GM12892 (cell line): ENCODE measurements at regions not wholly inside any gene's neighbourhood (a gene's known extent, or its start where the extent isn't known, plus 50 kb on each side); places are given as distances from the start of the nearest gene placed in this dataset.

ENCODE experiments used
- DNase-seq: peaks from one replicate; pipeline ENCODE4 v3.0.0; 2011; ENCODE audit not compliant: insufficient read length
- FAIRE-seq: peaks from 2 replicates; lab custom pipeline; 2011; peaks lifted over from hg19 to GRCh38; lab: Jason Lieb, UNC
- POLR2A ChIP-seq: IDR thresholded peaks from 2 replicates; pipeline ENCODE4 v1.6.1; 2011; ENCODE audit warnings: low read depth, low read length, control low read depth
- POLR2AphosphoS5 ChIP-seq: IDR thresholded peaks from 2 replicates; pipeline ENCODE4 v1.6.1; 2011; ENCODE audit warnings: low read depth, low read length, control low read depth
- TAF1 ChIP-seq: IDR thresholded peaks from 2 replicates; pipeline ENCODE4 v1.6.1; 2011; ENCODE audit warnings: low read depth, mild to moderate bottlenecking, control low read depth, low read length, borderline replicate concordance

DNA sequence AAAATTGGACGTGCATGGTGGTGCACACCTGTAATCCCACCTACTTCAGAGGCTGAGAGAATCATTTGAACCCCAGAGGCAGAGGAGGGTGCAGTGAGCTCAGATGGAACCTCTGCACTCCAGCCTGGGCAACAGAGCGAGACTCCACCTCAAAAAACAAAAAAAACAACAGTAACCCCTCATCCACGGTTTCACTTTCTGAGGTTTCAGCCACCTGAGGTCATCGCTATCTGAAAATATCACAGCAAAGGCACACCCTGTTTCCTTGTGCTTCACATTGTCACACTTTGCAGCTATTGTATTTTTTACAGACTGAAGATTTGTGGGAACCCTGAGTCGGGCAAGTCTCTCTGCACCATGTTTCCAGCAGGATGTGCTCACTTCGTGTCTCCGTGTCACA, 54.1 kb upstream of the FOXQ1 start:
- DNase-seq (no peak), FAIRE-seq (no peak)
- TF ChIP-seq TAF1 (no peak), POLR2A (no peak), POLR2AphosphoS5 (no peak)

DNA sequence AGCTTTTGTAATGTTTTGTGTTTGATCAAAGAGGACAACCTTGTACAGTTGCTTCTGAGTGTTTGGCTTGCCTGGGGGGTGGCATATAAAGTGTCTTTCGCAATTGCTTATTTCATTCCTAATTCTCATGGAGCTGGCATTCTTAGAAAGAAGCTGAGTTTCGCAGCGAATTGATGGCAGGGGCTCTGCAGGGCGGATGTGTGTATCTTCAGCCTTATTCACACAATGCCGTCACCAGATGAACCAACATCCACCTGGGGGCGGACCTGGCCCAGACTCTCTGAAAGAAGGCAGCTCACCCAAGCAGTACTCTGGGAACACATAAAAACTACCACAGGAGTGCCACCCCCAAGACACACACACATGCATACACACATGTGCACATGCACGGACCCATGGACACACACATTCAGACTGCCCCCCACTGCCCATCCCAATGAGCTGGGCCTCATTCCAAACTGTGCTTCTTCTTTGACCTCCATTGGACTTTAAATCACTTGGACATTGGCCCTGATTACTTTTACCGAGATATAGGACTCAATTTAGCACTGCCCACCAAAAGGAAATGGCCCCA, 55.4 kb upstream of the FOXQ1 start:
- no peak for FAIRE-seq
- DNase-seq = no peak
- no peak for TF ChIP-seq POLR2AphosphoS5
- no peak for TF ChIP-seq POLR2A
- no peak for TF ChIP-seq TAF1

- FAIRE-seq (no peak), DNase-seq (no peak)
- TF ChIP-seq POLR2AphosphoS5 (no peak), POLR2A (no peak), TAF1 (no peak)
These were observed 56.1 kb upstream of the FOXQ1 start for GRCh38 chr6:1255636-1256365.

DNA sequence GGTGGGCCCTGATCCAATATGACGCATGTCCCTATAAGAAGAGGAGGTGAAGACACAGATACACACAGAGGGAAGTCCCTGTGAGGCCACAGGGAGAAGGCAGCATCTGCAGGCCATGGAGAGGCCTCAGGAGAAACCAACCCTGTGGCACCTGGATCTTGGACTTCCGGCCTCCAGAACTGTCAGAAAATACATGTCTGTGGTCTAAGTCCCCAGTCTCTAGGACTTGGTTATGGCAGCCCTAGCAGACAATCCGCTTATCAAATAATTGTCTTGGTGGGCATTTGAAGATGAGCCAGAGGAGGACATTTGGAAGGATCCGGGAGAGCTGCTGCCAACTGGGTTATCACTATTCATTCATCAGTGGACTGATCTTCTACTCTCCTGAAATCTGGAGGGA, 57.6 kb upstream of the FOXQ1 start:
- no peak for DNase-seq
- no peak for FAIRE-seq
- no peak for TF ChIP-seq POLR2A
- TF ChIP-seq TAF1 = no peak
- TF ChIP-seq POLR2AphosphoS5 = no peak

DNA sequence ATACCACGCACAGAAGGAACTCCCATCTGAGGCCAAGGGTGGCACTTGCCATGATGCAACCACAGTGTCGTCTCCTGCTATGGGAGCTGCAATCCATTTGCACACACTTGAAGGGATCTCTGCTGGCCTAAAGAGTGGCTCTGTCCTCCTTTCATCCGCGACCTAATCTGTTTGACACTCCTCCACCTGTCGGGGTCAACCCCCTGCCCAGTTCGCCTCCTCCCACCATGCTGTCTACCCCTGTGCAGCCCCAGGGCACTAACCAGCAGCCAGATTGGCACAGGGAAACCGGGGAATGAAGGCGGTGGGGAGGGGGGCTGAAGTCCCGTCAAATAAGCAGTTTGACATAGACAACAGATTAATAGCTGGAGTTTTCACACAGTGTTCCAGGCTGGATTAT, 58.1 kb upstream of the FOXQ1 start:
- DNase-seq (no peak), FAIRE-seq (no peak)
- TF ChIP-seq POLR2AphosphoS5 (no peak), TAF1 (no peak), POLR2A (no peak)

- FAIRE-seq = no peak
- no peak for DNase-seq
- no peak for TF ChIP-seq POLR2A
- TF ChIP-seq POLR2AphosphoS5 = no peak
- TF ChIP-seq TAF1 = no peak
These were observed 60.4 kb upstream of the FOXQ1 start for GRCh38 chr6:1251198-1252155.

DNA sequence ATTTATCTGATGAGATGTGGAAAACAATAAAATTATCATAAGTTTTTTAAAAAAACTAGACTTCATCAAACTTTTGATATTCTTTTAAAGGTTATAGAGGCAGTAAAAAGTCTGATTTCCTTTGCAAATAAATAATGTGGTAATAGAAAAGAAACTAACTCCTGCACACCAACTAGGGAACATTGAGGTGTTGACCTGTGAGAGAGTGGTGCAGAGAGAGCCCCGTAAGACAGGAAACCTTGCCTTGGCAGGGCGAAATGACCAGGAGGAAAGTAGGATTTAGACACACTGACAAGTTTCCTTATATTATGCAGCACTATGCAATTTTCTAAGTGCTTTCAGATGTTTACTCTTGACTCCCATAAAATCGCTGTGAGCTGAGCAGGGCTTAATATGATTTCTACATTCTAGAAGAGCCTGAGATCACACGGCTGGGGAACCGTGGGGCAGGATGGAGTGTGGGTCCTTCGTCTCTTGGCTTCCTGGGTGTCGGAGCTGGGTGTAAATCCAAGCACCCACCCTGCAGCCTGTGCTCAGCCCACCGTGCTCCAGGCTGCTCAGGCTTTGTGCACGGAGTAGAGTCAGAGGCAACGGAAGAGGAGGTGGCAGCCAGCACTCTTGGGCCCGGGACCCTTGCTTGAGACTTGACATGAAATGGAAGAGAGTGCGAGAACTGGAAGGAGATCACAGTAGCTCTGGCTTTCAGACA, 61.3 kb upstream of the FOXQ1 start:
- TF ChIP-seq POLR2AphosphoS5 (no peak), POLR2A (no peak), TAF1 (no peak)
- DNase-seq (no peak), FAIRE-seq (no peak)

- FAIRE-seq (no peak), DNase-seq (no peak)
- TF ChIP-seq TAF1 = no peak
- TF ChIP-seq POLR2AphosphoS5 = no peak
- TF ChIP-seq POLR2A = no peak
These were observed 64.0 kb upstream of the FOXQ1 start for GRCh38 chr6:1247894-1248293.

- TF ChIP-seq TAF1 = no peak
- TF ChIP-seq POLR2A = no peak
- no peak for TF ChIP-seq POLR2AphosphoS5
- no peak for DNase-seq
- FAIRE-seq = no peak
These were observed 64.8 kb upstream of the FOXQ1 start for GRCh38 chr6:1247056-1247455.

GRCh38 chr6:1244941-1245340, 67.0 kb upstream of the FOXQ1 start:
- DNase-seq (no peak), FAIRE-seq (no peak)
- TF ChIP-seq POLR2AphosphoS5 (no peak), TAF1 (no peak), POLR2A (no peak)

- TF ChIP-seq POLR2A (no peak), TAF1 (no peak), POLR2AphosphoS5 (no peak)
- DNase-seq (no peak), FAIRE-seq (no peak)
These were observed 67.6 kb upstream of the FOXQ1 start for GRCh38 chr6:1244278-1244677.
